Naive thymus-derived CD8-positive, alpha-beta T cell (primary cell): ENCODE measurements at regions not wholly inside any gene's neighbourhood (a gene's known extent, or its start where the extent isn't known, plus 50 kb on each side); places are given as distances from the start of the nearest gene placed in this dataset.

Source experiments
- ATAC-seq, 2 donors: fragments of 150-1000 bp; cut with Tn5 transposase in 1 of 2; sonication (Bioruptor Pico), chemical (Tn5 transposase) in 1 of 2; 1 replicate in 1 of 2; 2 replicates in 1 of 2; pipeline ENCODE4 v1.10.0; 2021; ENCODE audit warnings: mild to moderate bottlenecking in 2 of 2, moderate library complexity in 2 of 2
- POLR2A ChIA-PET: fragments of 350-600 bp; sonication (Branson Sonifier 250); formaldehyde crosslinking; loops from one replicate; lab custom pipeline; 2021; ENCODE audit warnings: antibody characterized with exemption; lab: Charles Lee
- DNase-seq, 10 donors: peaks; one replicate each; pipeline versions ENCODE4 v3.0.0 to v3.0.0-alpha.2; 2020 to 2022
- H3K27ac Mint-ChIP-seq, 10 donors: one replicate each; pipeline ENCODE4 v1.8.0; 2020 to 2022; ENCODE audit warnings: mild to moderate bottlenecking in 10 of 10, mixed read lengths in 10 of 10, moderate library complexity in 4 of 10, inconsistent platforms in 1 of 10
- H3K27me3 Mint-ChIP-seq, 5 donors: one replicate each; pipeline ENCODE4 v1.8.0; 2021 to 2022; ENCODE audit warnings: mixed read lengths in 5 of 5
- H3K36me3 Mint-ChIP-seq, 3 donors: one replicate each; pipeline ENCODE4 v1.8.0; 2020 to 2022; ENCODE audit warnings: mixed read lengths in 3 of 3, mild to moderate bottlenecking in 2 of 3, inconsistent platforms in 1 of 3
- H3K4me1 Mint-ChIP-seq, 4 donors: one replicate each; pipeline ENCODE4 v1.8.0; 2021 to 2022; ENCODE audit warnings: mixed read lengths in 4 of 4
- H3K4me3 Mint-ChIP-seq, 10 donors: one replicate each; pipeline ENCODE4 v1.8.0; 2020 to 2022; ENCODE audit warnings: mild to moderate bottlenecking in 10 of 10, mixed read lengths in 10 of 10, moderate library complexity in 6 of 10, inconsistent platforms in 1 of 10
- H3K9me3 Mint-ChIP-seq, 9 donors: one replicate each; pipeline ENCODE4 v1.8.0; 2020 to 2022; ENCODE audit warnings: mixed read lengths in 9 of 9, mild to moderate bottlenecking in 3 of 9, inconsistent platforms in 1 of 9, moderate library complexity in 1 of 9

DNA sequence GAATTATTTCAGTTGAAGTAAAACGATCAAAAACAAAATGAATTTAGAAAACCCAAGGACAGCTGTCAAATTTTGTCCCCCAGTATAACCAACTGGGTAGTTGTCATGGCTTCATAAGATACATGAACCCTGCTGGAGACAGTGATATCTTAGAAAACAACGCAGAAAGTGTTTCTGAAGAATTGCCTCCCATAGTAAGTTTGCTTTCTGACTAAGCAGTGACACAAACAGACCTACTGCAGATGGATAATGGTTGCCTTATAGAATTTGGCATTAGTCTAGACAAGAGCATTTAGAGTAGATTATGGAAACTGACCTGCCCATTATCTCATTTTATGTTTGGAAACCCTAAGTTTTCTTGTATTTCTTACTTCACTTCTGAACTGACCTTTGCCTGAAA, 187.7 kb upstream of the KCNN2 start:
- no peak for DNase-seq
- H3K36me3 Mint-ChIP-seq, result peaks cover 0 to 4% (median 2%) of the 10 kb centered on the region in 3 donors
- peaks cover 2 to 17% (median 13%) of the 10 kb centered on the region in 9 donors for H3K9me3 Mint-ChIP-seq
- no peak for ATAC-seq
- no peak overlapping the region for H3K27ac Mint-ChIP-seq
- no peaks in the 10 kb centered on the region for H3K27me3 Mint-ChIP-seq
- POLR2A ChIA-PET, result no interaction called here
- H3K4me1 Mint-ChIP-seq, result no peaks in the 10 kb centered on the region
- H3K4me3 Mint-ChIP-seq, result no peak overlapping the region

DNA sequence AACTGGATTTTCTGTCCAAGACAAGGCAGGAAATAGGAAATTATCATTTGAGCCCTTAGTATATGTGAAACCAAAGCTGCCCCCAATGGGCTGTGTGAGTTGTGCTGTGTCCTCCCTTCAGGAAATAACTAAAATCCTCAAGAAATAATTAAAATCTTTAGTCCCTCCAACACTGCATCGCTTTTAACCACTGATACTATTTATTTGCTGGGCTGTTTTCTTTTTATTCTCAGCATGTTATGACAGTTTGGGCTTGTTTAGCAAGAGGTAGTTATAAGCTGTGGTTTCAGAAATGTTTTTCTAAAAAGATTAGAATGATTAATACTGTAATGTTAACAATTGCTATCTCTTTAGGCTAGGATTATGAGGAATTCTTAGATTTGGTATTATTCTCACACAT, 187.0 kb upstream of the KCNN2 start:
- Mint-ChIP-seq H3K4me1 (no peaks in the 10 kb centered on the region), H3K27me3 (no peaks in the 10 kb centered on the region)
- POLR2A ChIA-PET, result no interaction called here

DNA sequence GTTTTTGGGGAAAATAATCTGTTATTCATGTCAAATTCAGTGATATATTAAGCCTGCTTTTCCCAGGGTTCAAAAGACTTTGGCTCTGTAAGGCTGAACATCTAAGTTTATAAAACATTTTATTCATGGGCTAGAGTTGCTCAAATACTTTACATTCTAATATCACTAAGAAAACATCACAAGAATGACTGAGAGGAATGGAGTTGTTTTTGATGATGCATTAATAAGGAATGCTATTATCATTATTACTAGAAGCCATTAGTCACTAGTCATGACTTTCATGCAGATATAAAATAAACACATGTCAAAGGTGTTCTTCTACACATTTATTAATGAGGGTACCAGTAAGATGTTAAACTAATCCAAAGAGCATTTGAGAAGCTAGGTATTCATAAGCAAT, 185.5 kb upstream of the KCNN2 start:
- Mint-ChIP-seq H3K9me3 (peaks cover 2 to 16% (median 12%) of the 10 kb centered on the region in 9 donors), H3K4me1 (no peaks in the 10 kb centered on the region), H3K27ac (no peak overlapping the region), H3K4me3 (no peak overlapping the region), H3K36me3 (peaks cover 0 to 4% (median 2%) of the 10 kb centered on the region in 3 donors), H3K27me3 (no peaks in the 10 kb centered on the region)
- no peak for DNase-seq
- POLR2A ChIA-PET, result no interaction called here
- ATAC-seq, result no peak

More for the DNA sequence above, 187.0 kb upstream of the KCNN2 start:
- Mint-ChIP-seq H3K27ac (no peak overlapping the region), H3K9me3 (peaks cover 2 to 16% (median 13%) of the 10 kb centered on the region in 9 donors), H3K4me3 (no peak overlapping the region), H3K36me3 (peaks cover 0 to 4% (median 2%) of the 10 kb centered on the region in 3 donors)
- ATAC-seq (no peak), DNase-seq (no peak)

DNA sequence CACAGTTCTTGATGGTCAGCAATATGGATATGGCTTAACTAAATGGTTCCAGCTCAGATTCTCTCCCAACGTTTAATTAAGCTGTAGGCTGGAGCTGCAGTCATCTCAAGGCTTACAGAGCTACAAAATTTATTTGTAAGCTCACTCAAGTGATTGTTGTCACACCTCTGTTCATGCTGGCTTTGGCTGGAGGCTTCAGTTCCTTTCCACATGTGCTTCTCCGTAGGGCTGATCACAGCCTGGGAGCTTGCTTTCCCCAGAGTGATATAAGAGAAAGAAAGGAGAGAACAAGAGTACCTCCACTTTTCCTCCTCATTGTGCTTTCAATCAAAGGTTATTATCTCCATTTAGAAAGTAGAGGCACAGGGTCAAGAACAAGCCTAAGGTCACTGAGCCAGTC, 182.7 kb upstream of the KCNN2 start:
- POLR2A ChIA-PET, result no interaction called here
- DNase-seq (no peak), ATAC-seq (no peak)
- peaks cover 0 to 21% (median 8%) of the 10 kb centered on the region in 9 donors for H3K9me3 Mint-ChIP-seq
- no peak overlapping the region for H3K27ac Mint-ChIP-seq
- H3K4me1 Mint-ChIP-seq, result no peaks in the 10 kb centered on the region
- no peaks in the 10 kb centered on the region for H3K36me3 Mint-ChIP-seq
- H3K27me3 Mint-ChIP-seq, result no peaks in the 10 kb centered on the region
- no peak overlapping the region for H3K4me3 Mint-ChIP-seq

DNA sequence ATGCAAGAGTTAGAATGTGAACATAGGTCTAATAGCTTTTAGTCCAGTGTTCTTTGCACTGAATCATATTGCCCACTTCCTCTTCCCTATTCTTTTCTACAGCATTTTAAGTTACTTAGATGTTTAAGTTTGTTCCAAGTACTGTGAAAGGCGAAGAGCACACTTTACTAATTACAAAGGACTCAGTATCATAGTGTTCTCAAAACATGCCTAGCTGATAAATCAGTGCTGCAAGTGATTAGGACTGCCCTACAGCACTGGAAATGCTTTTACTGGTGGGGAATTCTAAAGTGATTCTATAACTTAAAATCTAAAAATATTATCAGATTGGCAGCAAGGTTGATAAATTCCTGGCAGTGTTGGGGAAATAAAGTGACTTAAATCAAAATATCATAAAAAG, 177.9 kb upstream of the KCNN2 start:
- Mint-ChIP-seq H3K27me3 (no peaks in the 10 kb centered on the region), H3K36me3 (no peaks in the 10 kb centered on the region)
- no peak for DNase-seq

DNA sequence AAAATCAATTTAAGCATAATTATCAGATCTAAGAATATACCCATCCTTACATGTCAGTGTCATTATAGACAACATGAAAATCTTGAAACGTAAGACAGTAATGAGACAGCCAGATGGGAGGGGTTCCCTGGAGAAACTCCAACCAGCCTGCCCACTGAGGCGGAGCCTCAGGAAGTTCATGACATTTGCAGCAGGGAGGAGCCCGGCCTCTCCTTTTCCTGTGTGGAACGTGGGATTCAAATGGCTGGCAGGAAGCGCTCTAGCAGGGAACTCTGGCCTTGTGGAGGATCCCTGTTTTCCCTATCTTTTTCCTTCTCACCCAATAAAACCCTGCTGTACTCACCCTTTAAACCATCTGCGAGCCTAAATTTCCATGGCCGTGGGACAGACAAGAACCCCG, 176.6 kb upstream of the KCNN2 start:
- H3K4me1 Mint-ChIP-seq, result no peaks in the 10 kb centered on the region
- ATAC-seq, result no peak
- H3K27ac Mint-ChIP-seq, result no peak overlapping the region
- POLR2A ChIA-PET, result no interaction called here
- no peak for DNase-seq
- H3K4me3 Mint-ChIP-seq, result no peak overlapping the region
- peaks cover 0 to 28% (median 7%) of the 10 kb centered on the region in 9 donors for H3K9me3 Mint-ChIP-seq
- H3K36me3 Mint-ChIP-seq, result no peaks in the 10 kb centered on the region
- no peaks in the 10 kb centered on the region for H3K27me3 Mint-ChIP-seq

More for the DNA sequence above, 177.9 kb upstream of the KCNN2 start:
- peaks cover 0 to 28% (median 8%) of the 10 kb centered on the region in 9 donors for H3K9me3 Mint-ChIP-seq
- no peak overlapping the region for H3K27ac Mint-ChIP-seq
- no peaks in the 10 kb centered on the region for H3K4me1 Mint-ChIP-seq
- ATAC-seq, result no peak
- H3K4me3 Mint-ChIP-seq, result no peak overlapping the region
- POLR2A ChIA-PET, result no interaction called here

DNA sequence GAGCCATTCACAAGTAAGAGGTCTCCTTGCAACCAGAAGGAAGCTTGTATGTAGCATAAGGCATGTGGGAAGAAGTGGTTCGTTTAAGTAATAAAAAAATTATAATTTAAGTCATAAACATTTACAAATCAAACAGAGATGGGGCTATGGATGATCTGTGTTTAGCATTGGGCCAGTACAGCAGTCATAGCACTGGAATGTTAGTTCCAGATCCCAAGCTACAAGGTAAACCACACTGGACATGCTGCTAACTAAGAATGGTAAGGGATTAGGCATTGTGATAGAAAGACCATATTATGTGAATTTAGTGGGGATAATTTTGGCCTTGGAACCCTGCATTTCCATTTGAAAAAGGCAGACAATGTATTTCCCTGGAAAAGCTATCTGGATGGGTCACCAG, 170.4 kb upstream of the KCNN2 start:
- Mint-ChIP-seq H3K27me3 (no peaks in the 10 kb centered on the region), H3K4me3 (no peak overlapping the region), H3K9me3 (peaks cover 0 to 14% (median 4%) of the 10 kb centered on the region in 9 donors), H3K36me3 (no peaks in the 10 kb centered on the region), H3K4me1 (no peaks in the 10 kb centered on the region), H3K27ac (no peak overlapping the region)
- DNase-seq, result no peak
- POLR2A ChIA-PET, result no interaction called here
- ATAC-seq, result no peak

DNA sequence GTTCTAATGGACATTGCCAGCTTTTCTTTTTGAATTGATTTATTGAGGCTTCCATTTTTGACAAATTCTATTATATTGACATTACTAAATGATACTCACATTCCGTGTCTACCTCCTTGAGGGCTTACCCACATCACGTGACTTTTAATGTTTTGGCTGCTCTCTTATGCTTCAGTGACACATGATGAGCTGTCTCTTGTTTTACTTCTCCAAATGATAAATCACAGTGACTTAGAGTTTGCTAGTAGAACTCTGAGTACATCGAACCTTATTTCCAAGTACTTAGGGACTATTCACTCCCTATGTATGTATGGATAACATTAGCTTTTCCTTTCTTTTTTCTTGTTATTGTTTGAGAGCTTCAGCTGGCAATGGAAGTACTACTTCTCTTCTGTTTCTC, 169.8 kb upstream of the KCNN2 start:
- H3K4me1 Mint-ChIP-seq, result no peaks in the 10 kb centered on the region
- ATAC-seq (no peak), DNase-seq (no peak)
- no peaks in the 10 kb centered on the region for H3K27me3 Mint-ChIP-seq
- H3K27ac Mint-ChIP-seq, result no peak overlapping the region
- POLR2A ChIA-PET, result no interaction called here
- no peak overlapping the region for H3K4me3 Mint-ChIP-seq
- no peaks in the 10 kb centered on the region for H3K36me3 Mint-ChIP-seq
- peaks cover 0 to 14% (median 4%) of the 10 kb centered on the region in 9 donors for H3K9me3 Mint-ChIP-seq

DNA sequence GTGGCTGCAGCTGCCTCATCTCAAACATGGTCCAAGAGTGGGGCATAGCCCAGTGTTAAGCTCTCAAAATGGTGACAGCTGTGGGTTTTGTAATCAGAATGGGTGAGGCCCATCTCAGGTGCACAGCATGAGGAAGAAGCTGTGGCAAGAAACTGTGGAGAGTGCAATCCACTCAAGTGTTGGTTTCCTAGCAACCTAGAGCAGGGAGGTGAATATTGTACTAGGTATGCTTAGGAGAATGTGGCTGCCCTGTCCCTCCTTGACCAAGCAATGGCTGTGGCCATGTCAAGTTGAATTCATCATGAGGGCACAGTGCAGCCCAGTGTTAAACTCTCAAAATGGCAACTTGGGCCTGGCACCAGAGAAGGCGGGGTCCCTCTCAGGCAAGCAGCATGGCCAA, 160.5 kb upstream of the KCNN2 start:
- Mint-ChIP-seq H3K27ac (no peak overlapping the region), H3K9me3 (peaks cover 6 to 26% (median 13%) of the 10 kb centered on the region in 9 donors), H3K4me3 (no peak overlapping the region), H3K36me3 (peaks cover 0 to 13% (median 0%) of the 10 kb centered on the region in 3 donors), H3K27me3 (no peaks in the 10 kb centered on the region), H3K4me1 (no peaks in the 10 kb centered on the region)
- no peak for ATAC-seq
- DNase-seq, result no peak
- POLR2A ChIA-PET, result no interaction called here

DNA sequence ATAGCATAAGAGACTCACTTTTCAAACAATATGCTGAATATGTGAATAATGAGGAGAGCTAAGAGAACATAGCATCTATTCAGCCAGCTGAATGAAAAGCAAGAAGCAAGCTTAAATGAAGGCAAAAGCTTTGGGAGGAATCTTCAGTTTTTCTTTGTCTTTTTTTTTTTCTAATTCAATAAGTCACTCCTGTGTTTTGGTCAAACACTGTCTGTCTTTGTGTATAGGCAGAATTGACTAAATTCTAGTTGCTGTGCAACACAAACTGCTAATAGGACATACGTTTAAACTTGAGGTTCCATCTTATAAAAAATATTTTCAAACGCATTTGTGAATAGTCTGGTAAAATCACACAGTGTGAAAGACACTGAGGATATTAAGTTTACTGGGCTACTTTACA, 156.9 kb upstream of the KCNN2 start:
- Mint-ChIP-seq H3K36me3 (peaks cover 0 to 10% (median 0%) of the 10 kb centered on the region in 3 donors), H3K4me3 (no peak overlapping the region), H3K4me1 (no peaks in the 10 kb centered on the region), H3K9me3 (peaks cover 2 to 33% (median 15%) of the 10 kb centered on the region in 9 donors), H3K27me3 (no peaks in the 10 kb centered on the region), H3K27ac (no peak overlapping the region)
- POLR2A ChIA-PET, result no interaction called here
- no peak for ATAC-seq
- DNase-seq, result no peak

DNA sequence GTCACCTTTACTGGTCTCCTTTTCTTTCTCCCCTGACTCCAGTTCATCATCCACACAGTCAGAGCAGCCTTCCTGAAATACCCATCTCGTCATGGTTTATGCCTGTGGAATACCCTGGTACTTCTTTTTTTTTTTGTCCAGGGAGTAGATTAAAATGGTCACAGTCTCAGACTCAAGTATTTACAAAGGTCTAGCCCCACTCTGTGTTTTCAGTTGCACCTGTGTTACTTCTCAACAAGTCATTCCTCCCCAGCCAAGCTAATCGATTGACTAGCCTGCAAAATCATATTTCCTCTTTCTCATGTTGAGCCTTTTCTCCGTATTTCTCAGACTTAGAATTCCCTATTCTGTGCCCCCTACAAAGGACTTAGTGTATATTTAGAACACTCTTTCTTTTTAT, 155.2 kb upstream of the KCNN2 start:
- H3K4me3 Mint-ChIP-seq, result no peak overlapping the region
- DNase-seq (no peak), ATAC-seq (no peak)
- H3K36me3 Mint-ChIP-seq, result no peaks in the 10 kb centered on the region
- POLR2A ChIA-PET, result no interaction called here
- H3K9me3 Mint-ChIP-seq, result peaks cover 0 to 24% (median 8%) of the 10 kb centered on the region in 9 donors
- H3K27me3 Mint-ChIP-seq, result no peaks in the 10 kb centered on the region
- no peaks in the 10 kb centered on the region for H3K4me1 Mint-ChIP-seq
- no peak overlapping the region for H3K27ac Mint-ChIP-seq

DNA sequence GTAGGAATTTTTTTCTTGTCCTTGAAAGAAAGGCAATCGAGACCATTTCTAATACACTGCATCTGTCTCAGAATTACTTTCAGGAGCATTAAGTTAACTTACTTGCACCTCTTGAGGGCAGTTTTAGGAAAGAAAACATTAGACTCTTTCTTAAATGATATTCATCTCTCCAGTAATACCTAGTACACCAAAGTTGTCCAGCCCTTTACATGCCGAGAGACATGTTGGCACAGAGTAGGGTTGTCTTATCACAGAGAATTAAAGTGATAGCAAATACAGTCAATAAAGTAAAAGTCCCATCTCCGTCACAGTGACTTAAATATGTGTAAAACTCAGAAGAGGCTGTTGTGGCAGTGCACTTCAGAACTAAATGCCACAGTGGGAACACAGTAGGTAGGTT, 154.3 kb upstream of the KCNN2 start:
- H3K4me3 Mint-ChIP-seq, result no peak overlapping the region
- no peak for ATAC-seq
- no peaks in the 10 kb centered on the region for H3K27me3 Mint-ChIP-seq
- POLR2A ChIA-PET, result no interaction called here
- no peak overlapping the region for H3K27ac Mint-ChIP-seq
- no peaks in the 10 kb centered on the region for H3K4me1 Mint-ChIP-seq
- peaks cover 0 to 24% (median 3%) of the 10 kb centered on the region in 9 donors for H3K9me3 Mint-ChIP-seq
- DNase-seq, result no peak
- H3K36me3 Mint-ChIP-seq, result no peaks in the 10 kb centered on the region

DNA sequence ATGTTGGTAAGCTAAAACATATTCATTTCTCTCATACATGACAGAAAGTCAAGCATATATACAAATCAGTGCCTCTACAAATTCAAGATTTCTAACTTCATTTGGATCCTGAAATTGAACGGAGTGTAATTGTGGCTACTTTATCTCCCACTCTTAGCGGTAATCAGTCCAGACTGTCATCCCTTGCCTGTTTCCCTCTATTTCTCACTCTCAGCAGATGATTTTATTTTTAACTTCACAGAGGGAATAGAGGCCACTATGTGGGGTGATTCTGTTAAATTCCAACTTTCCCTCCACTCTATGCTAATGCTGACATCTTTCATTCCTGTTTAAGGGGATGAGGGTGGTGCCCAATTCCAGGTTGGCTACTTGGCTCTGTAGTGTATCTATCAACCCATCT, 153.8 kb upstream of the KCNN2 start:
- H3K36me3 Mint-ChIP-seq, result no peaks in the 10 kb centered on the region
- H3K27ac Mint-ChIP-seq, result no peak overlapping the region
- H3K9me3 Mint-ChIP-seq, result peaks cover 0 to 25% (median 2%) of the 10 kb centered on the region in 9 donors
- H3K27me3 Mint-ChIP-seq, result no peaks in the 10 kb centered on the region
- ATAC-seq (no peak), DNase-seq (no peak)
- POLR2A ChIA-PET, result no interaction called here
- H3K4me3 Mint-ChIP-seq, result no peak overlapping the region
- H3K4me1 Mint-ChIP-seq, result no peaks in the 10 kb centered on the region

DNA sequence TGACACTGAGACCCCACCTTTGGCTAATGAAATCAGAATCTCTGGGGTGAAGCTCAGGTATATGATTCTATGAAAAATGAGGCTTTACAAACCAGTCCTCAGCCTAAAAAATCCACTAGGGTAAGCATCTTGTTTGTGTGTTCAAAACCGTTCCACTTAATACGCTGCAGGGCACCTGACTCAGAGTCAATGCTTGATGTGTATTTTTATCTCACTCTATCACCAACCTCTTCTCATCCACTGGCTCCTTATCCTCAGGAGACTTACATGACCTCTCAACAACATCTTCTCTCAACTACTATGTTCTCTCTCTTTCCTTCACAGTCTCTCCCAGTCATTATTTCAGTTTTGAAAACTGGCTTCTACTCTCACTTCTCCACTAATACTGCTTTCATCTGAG, 153.3 kb upstream of the KCNN2 start:
- POLR2A ChIA-PET, result no interaction called here
- no peak overlapping the region for H3K4me3 Mint-ChIP-seq
- no peaks in the 10 kb centered on the region for H3K4me1 Mint-ChIP-seq
- H3K27me3 Mint-ChIP-seq, result no peaks in the 10 kb centered on the region
- no peak for DNase-seq
- no peak for ATAC-seq
- H3K9me3 Mint-ChIP-seq, result peaks cover 0 to 30% (median 2%) of the 10 kb centered on the region in 9 donors
- no peak overlapping the region for H3K27ac Mint-ChIP-seq
- H3K36me3 Mint-ChIP-seq, result no peaks in the 10 kb centered on the region
